CD4-positive, alpha-beta memory T cell (primary cell): ENCODE measurements at regions not wholly inside any gene's neighbourhood (a gene's known extent, or its start where the extent isn't known, plus 50 kb on each side); places are given as distances from the start of the nearest gene placed in this dataset.

Source experiments
- CTCF ChIA-PET: fragments of 350-600 bp; sonication (Branson Sonifier 250); formaldehyde crosslinking; loops from one replicate; lab custom pipeline; 2021; ENCODE audit warnings: inconsistent platforms; ENCODE audit not compliant: partially characterized antibody; lab: Charles Lee
- POLR2A ChIA-PET: fragments of 350-600 bp; sonication (Branson Sonifier 250); formaldehyde crosslinking; loops from one replicate; lab custom pipeline; 2021; ENCODE audit not compliant: partially characterized antibody; lab: Charles Lee
- DNase-seq, 5 donors: peaks; one replicate each; pipeline versions ENCODE4 v3.0.0 to v3.0.0-alpha.2; 2020 to 2022; ENCODE audit warnings: mixed read lengths in 1 of 5
- H3K27ac ChIP-seq: one replicate; pipeline ENCODE4 v1.7.0; 2013; ENCODE audit warnings: low read depth, low read length
- H3K27me3 ChIP-seq: 2 replicates; pipeline ENCODE4 v1.7.0; 2013; ENCODE audit warnings: mild to moderate bottlenecking, low read length, moderate library complexity; ENCODE audit not compliant: insufficient read depth
- H3K36me3 ChIP-seq: 2 replicates; pipeline ENCODE4 v1.7.0; 2013; ENCODE audit warnings: mild to moderate bottlenecking, low read length, moderate library complexity; ENCODE audit not compliant: insufficient read depth
- H3K4me1 ChIP-seq: 2 replicates; pipeline ENCODE4 v1.7.0; 2013; ENCODE audit warnings: mild to moderate bottlenecking, low read length, moderate library complexity; ENCODE audit not compliant: insufficient read depth
- H3K4me3 ChIP-seq, 2 donors: one replicate each; pipeline ENCODE4 v1.7.0; 2013; ENCODE audit warnings: low read length in 2 of 2, mild to moderate bottlenecking in 1 of 2
- H3K9me3 ChIP-seq, 2 donors: one replicate each; pipeline ENCODE4 v1.7.0; 2013; ENCODE audit warnings: low read length in 2 of 2, control low read depth in 1 of 2; ENCODE audit not compliant: control insufficient read depth in 1 of 2
- H3K27ac Mint-ChIP-seq, 7 donors: one replicate each; pipeline ENCODE4 v1.8.0; 2020 to 2021; ENCODE audit warnings: mixed read lengths in 7 of 7, mild to moderate bottlenecking in 6 of 7, inconsistent platforms in 3 of 7, moderate library complexity in 3 of 7
- H3K27me3 Mint-ChIP-seq, 2 donors: one replicate each; pipeline ENCODE4 v1.8.0; 2020 to 2021; ENCODE audit warnings: mixed read lengths in 2 of 2
- H3K36me3 Mint-ChIP-seq, 2 donors: one replicate each; pipeline ENCODE4 v1.8.0; 2020 to 2021; ENCODE audit warnings: mixed read lengths in 2 of 2, inconsistent platforms in 1 of 2, mild to moderate bottlenecking in 1 of 2
- H3K4me1 Mint-ChIP-seq, 4 donors: one replicate each; pipeline ENCODE4 v1.8.0; 2020 to 2021; ENCODE audit warnings: mixed read lengths in 4 of 4, mild to moderate bottlenecking in 1 of 4
- H3K4me3 Mint-ChIP-seq, 8 donors: one replicate each; pipeline ENCODE4 v1.8.0; 2020 to 2021; ENCODE audit warnings: mixed read lengths in 8 of 8, mild to moderate bottlenecking in 7 of 8, moderate library complexity in 6 of 8, inconsistent platforms in 3 of 8
- H3K9me3 Mint-ChIP-seq, 8 donors: one replicate each; pipeline ENCODE4 v1.8.0; 2020 to 2021; ENCODE audit warnings: mixed read lengths in 8 of 8, mild to moderate bottlenecking in 5 of 8, inconsistent platforms in 3 of 8, moderate library complexity in 1 of 8
- intact Hi-C: fragments of 100-400 bp; cut with micrococcal nuclease; formaldehyde crosslinking; loops from one replicate; pipeline ENCODE4 v1.15.1; 2023

- H3K9me3 Mint-ChIP-seq, result peaks cover 0 to 8% (median 3%) of the 10 kb centered on the region in 8 donors
- H3K4me3 ChIP-seq, result no peak overlapping the region
- CTCF ChIA-PET, result no interaction called here
- H3K36me3 ChIP-seq, result no peaks in the 10 kb centered on the region
- no peaks in the 10 kb centered on the region for H3K27me3 ChIP-seq
- H3K27me3 Mint-ChIP-seq, result peaks cover 13 to 19% of the 10 kb centered on the region in 2 donors
- H3K9me3 ChIP-seq, result no peaks in the 10 kb centered on the region
- no peak overlapping the region for H3K27ac ChIP-seq
- no peaks in the 10 kb centered on the region for H3K36me3 Mint-ChIP-seq
- POLR2A ChIA-PET, result no interaction called here
- no peak overlapping the region for H3K4me3 Mint-ChIP-seq
- no peaks in the 10 kb centered on the region for H3K4me1 ChIP-seq
- no peak overlapping the region for H3K27ac Mint-ChIP-seq
- H3K4me1 Mint-ChIP-seq, result no peaks in the 10 kb centered on the region
- no peak for DNase-seq
- intact Hi-C loops, result no loop called here
These were observed 146.2 kb upstream of the OSR1 start for GRCh38 chr2:19504400-19505198.

- Mint-ChIP-seq H3K4me1 (no peaks in the 10 kb centered on the region), H3K27ac (no peak overlapping the region), H3K4me3 (no peak overlapping the region), H3K9me3 (peaks cover 0 to 8% (median 3%) of the 10 kb centered on the region in 8 donors), H3K27me3 (peaks cover 13 to 19% of the 10 kb centered on the region in 2 donors), H3K36me3 (no peaks in the 10 kb centered on the region)
- intact Hi-C loops, result no loop called here
- H3K4me1 ChIP-seq, result no peaks in the 10 kb centered on the region
- CTCF ChIA-PET, result no interaction called here
- H3K27me3 ChIP-seq, result no peaks in the 10 kb centered on the region
- H3K9me3 ChIP-seq, result no peaks in the 10 kb centered on the region
- no peak overlapping the region for H3K4me3 ChIP-seq
- DNase-seq, result no peak
- H3K36me3 ChIP-seq, result no peaks in the 10 kb centered on the region
- no peak overlapping the region for H3K27ac ChIP-seq
- POLR2A ChIA-PET, result no interaction called here
These were observed 145.5 kb upstream of the OSR1 start for GRCh38 chr2:19503915-19504314.

GRCh38 chr2:19503406-19503805, 145.0 kb upstream of the OSR1 start:
- H3K36me3 Mint-ChIP-seq, result no peaks in the 10 kb centered on the region
- intact Hi-C loops, result no loop called here
- no peak overlapping the region for H3K4me3 Mint-ChIP-seq
- H3K27ac Mint-ChIP-seq, result no peak overlapping the region
- H3K27ac ChIP-seq, result no peak overlapping the region
- no peak overlapping the region for H3K4me3 ChIP-seq
- H3K27me3 Mint-ChIP-seq, result peaks cover 13 to 19% of the 10 kb centered on the region in 2 donors
- H3K4me1 Mint-ChIP-seq, result no peaks in the 10 kb centered on the region
- no peaks in the 10 kb centered on the region for H3K27me3 ChIP-seq
- POLR2A ChIA-PET, result no interaction called here
- no peaks in the 10 kb centered on the region for H3K9me3 ChIP-seq
- no peaks in the 10 kb centered on the region for H3K4me1 ChIP-seq
- CTCF ChIA-PET, result no interaction called here
- no peaks in the 10 kb centered on the region for H3K36me3 ChIP-seq
- no peak for DNase-seq
- H3K9me3 Mint-ChIP-seq, result peaks cover 0 to 8% (median 3%) of the 10 kb centered on the region in 8 donors

- Mint-ChIP-seq H3K9me3 (peaks cover 0 to 8% (median 2%) of the 10 kb centered on the region in 8 donors), H3K27ac (no peak overlapping the region), H3K27me3 (peaks cover 6 to 14% of the 10 kb centered on the region in 2 donors), H3K4me3 (no peak overlapping the region), H3K36me3 (no peaks in the 10 kb centered on the region), H3K4me1 (no peaks in the 10 kb centered on the region)
- H3K36me3 ChIP-seq, result no peaks in the 10 kb centered on the region
- DNase-seq, result no peak
- H3K9me3 ChIP-seq, result no peaks in the 10 kb centered on the region
- intact Hi-C loops, result no loop called here
- H3K4me1 ChIP-seq, result no peaks in the 10 kb centered on the region
- H3K4me3 ChIP-seq, result no peak overlapping the region
- H3K27ac ChIP-seq, result no peak overlapping the region
- ChIA-PET POLR2A (no interaction called here), CTCF (no interaction called here)
- no peaks in the 10 kb centered on the region for H3K27me3 ChIP-seq
These were observed 141.7 kb upstream of the OSR1 start for GRCh38 chr2:19500126-19500525.

- POLR2A ChIA-PET, result no interaction called here
- Histone ChIP-seq H3K27ac (no peak overlapping the region), H3K4me3 (no peak overlapping the region), H3K27me3 (no peaks in the 10 kb centered on the region), H3K9me3 (no peaks in the 10 kb centered on the region), H3K4me1 (no peaks in the 10 kb centered on the region), H3K36me3 (no peaks in the 10 kb centered on the region)
- Mint-ChIP-seq H3K4me1 (no peaks in the 10 kb centered on the region), H3K9me3 (no peaks in the 10 kb centered on the region), H3K27me3 (peaks cover 7 to 9% of the 10 kb centered on the region in 2 donors), H3K27ac (no peak overlapping the region), H3K4me3 (no peak overlapping the region), H3K36me3 (no peaks in the 10 kb centered on the region)
- CTCF ChIA-PET, result no interaction called here
- DNase-seq, result no peak
- intact Hi-C loops, result no loop called here
These were observed 138.2 kb upstream of the OSR1 start for GRCh38 chr2:19496646-19497045.

- H3K4me3 Mint-ChIP-seq, result no peak overlapping the region
- no peak overlapping the region for H3K4me3 ChIP-seq
These were observed 135.8 kb upstream of the OSR1 start for GRCh38 chr2:19494241-19494640.

GRCh38 chr2:19491796-19492195, 133.4 kb upstream of the OSR1 start:
- DNase-seq, result no peak
- no peaks in the 10 kb centered on the region for H3K36me3 Mint-ChIP-seq
- no peaks in the 10 kb centered on the region for H3K36me3 ChIP-seq
- ChIA-PET CTCF (no interaction called here), POLR2A (no interaction called here)
- no peaks in the 10 kb centered on the region for H3K9me3 Mint-ChIP-seq
- no peaks in the 10 kb centered on the region for H3K4me1 ChIP-seq
- intact Hi-C loops, result no loop called here
- no peak overlapping the region for H3K27ac ChIP-seq
- no peak overlapping the region for H3K27ac Mint-ChIP-seq
- no peak overlapping the region for H3K4me3 Mint-ChIP-seq
- no peaks in the 10 kb centered on the region for H3K4me1 Mint-ChIP-seq
- no peak overlapping the region for H3K4me3 ChIP-seq
- peaks cover 16 to 19% of the 10 kb centered on the region in 2 donors for H3K27me3 Mint-ChIP-seq
- no peaks in the 10 kb centered on the region for H3K27me3 ChIP-seq
- H3K9me3 ChIP-seq, result no peaks in the 10 kb centered on the region

More at GRCh38 chr2:19494241-19494640, 135.8 kb upstream of the OSR1 start:
- H3K4me1 Mint-ChIP-seq, result no peaks in the 10 kb centered on the region
- H3K9me3 Mint-ChIP-seq, result no peaks in the 10 kb centered on the region
- H3K9me3 ChIP-seq, result no peaks in the 10 kb centered on the region
- no peaks in the 10 kb centered on the region for H3K4me1 ChIP-seq
- H3K27ac ChIP-seq, result no peak overlapping the region
- H3K27me3 Mint-ChIP-seq, result peaks cover 13 to 19% of the 10 kb centered on the region in 2 donors
- H3K36me3 ChIP-seq, result no peaks in the 10 kb centered on the region
- ChIA-PET POLR2A (no interaction called here), CTCF (no interaction called here)
- H3K36me3 Mint-ChIP-seq, result no peaks in the 10 kb centered on the region
- no peak for DNase-seq
- H3K27ac Mint-ChIP-seq, result no peak overlapping the region
- intact Hi-C loops, result no loop called here
- H3K27me3 ChIP-seq, result no peaks in the 10 kb centered on the region
